ENCODE measurements at regions not wholly inside any gene's neighbourhood (a gene's known extent, or its start where the extent isn't known, plus 50 kb on each side); places are given as distances from the start of the nearest gene placed in this dataset.
A peak's percentile ranks its signal among the peaks of the same experiment; 100 is the strongest.
"Not testable (repeated sequence)": the region's sequence is repeated elsewhere in the genome, so short reads cannot be mapped to it uniquely, and the experiment has no call there.

- H3K79me2 ChIP-seq (ENCODE audit: low read depth): no peaks in the 10 kb centered on the region
- no peak overlapping the region for H3K4me3 Mint-ChIP-seq
Measured at GRCh38 chr11:13136272-13136596, 127.1 kb downstream of the RASSF10 start.

DNA sequence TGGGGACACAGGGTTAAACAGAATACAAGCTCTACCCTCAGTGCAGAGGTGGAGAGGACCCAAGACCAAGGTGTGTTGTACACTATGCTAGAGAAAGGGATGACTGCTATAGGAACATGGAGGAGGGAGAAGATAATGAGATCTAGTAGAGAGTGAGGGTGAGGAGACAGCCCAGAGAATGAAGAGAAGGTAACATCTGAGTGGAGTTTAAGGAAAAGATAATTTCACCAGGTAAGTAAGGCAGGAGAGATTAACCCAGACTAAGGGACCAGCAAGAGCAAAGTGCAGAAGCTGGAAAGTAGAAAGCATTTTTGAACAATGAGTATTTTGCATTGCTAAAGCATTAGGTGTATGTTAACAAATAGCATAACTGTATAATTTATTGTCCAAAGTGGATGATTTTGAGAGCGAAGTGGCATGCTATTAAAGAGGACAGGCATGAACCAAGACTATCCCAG is 128.8 kb downstream of the RASSF10 start:
- H3K9me3 Mint-ChIP-seq: peaks cover 3% of the 10 kb centered on the region
- no peak overlapping the region for H3K27ac Mint-ChIP-seq
- Histone ChIP-seq H3F3A (ENCODE audit: low read depth) (peaks cover 22% of the 10 kb centered on the region), H2AFZ (replicated peaks) (no peak overlapping the region), H3K4me1 (peaks cover 33% of the 10 kb centered on the region), H3K4me3 (no peak overlapping the region), H3K27me3 (no peaks in the 10 kb centered on the region), H3K27ac (no peak overlapping the region), H4K20me1 (ENCODE audit: low read depth) (no peaks in the 10 kb centered on the region), H3K4me2 (no peak overlapping the region), H3K36me3 (no peaks in the 10 kb centered on the region), H3K9ac (no peak overlapping the region), H3K79me2 (ENCODE audit: low read depth) (no peaks in the 10 kb centered on the region), H3K9me3 (ENCODE audit: low read depth) (no peaks in the 10 kb centered on the region)
- peaks cover 6% of the 10 kb centered on the region for H3K27me3 Mint-ChIP-seq (ENCODE audit: insufficient read depth, low read depth)
- H3K36me3 Mint-ChIP-seq: no peaks in the 10 kb centered on the region
- no peak overlapping the region for H3K4me3 Mint-ChIP-seq
- TF ChIP-seq, protein P1, sequence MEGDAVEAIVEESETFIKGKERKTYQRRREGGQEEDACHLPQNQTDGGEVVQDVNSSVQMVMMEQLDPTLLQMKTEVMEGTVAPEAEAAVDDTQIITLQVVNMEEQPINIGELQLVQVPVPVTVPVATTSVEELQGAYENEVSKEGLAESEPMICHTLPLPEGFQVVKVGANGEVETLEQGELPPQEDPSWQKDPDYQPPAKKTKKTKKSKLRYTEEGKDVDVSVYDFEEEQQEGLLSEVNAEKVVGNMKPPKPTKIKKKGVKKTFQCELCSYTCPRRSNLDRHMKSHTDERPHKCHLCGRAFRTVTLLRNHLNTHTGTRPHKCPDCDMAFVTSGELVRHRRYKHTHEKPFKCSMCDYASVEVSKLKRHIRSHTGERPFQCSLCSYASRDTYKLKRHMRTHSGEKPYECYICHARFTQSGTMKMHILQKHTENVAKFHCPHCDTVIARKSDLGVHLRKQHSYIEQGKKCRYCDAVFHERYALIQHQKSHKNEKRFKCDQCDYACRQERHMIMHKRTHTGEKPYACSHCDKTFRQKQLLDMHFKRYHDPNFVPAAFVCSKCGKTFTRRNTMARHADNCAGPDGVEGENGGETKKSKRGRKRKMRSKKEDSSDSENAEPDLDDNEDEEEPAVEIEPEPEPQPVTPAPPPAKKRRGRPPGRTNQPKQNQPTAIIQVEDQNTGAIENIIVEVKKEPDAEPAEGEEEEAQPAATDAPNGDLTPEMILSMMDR (IDR thresholded peaks at IDR 0.05): no peak
- TF ChIP-seq EZH2 (IDR thresholded peaks at IDR 0.05) (no peak), EZH2phosphoT487 (IDR thresholded peaks at IDR 0.05) (no peak)
- H3K4me1 Mint-ChIP-seq: peaks cover 35% of the 10 kb centered on the region
- no peak for DNase-seq (ENCODE audit: low spot score)

More at GRCh38 chr11:13136272-13136596, 127.1 kb downstream of the RASSF10 start:
- H3K27me3 ChIP-seq: no peaks in the 10 kb centered on the region
- H3K9me3 ChIP-seq (ENCODE audit: low read depth): no peaks in the 10 kb centered on the region
- H3K4me3 ChIP-seq: no peak overlapping the region
- no peak overlapping the region for H3K27ac ChIP-seq
- no peak overlapping the region for H3K9ac ChIP-seq
- H3K4me1 ChIP-seq: peaks cover 33% of the 10 kb centered on the region
- H4K20me1 ChIP-seq (ENCODE audit: low read depth): no peaks in the 10 kb centered on the region
- Mint-ChIP-seq H3K9me3 (peaks cover 3% of the 10 kb centered on the region), H3K27ac (peak overlapping the region; percentile 85), H3K27me3 (ENCODE audit: insufficient read depth, low read depth) (peaks cover 6% of the 10 kb centered on the region), H3K36me3 (no peaks in the 10 kb centered on the region), H3K4me1 (peaks cover 35% of the 10 kb centered on the region)
- peak overlapping the region; percentile 21 for H3K4me2 ChIP-seq
- no peaks in the 10 kb centered on the region for H3K36me3 ChIP-seq
- TF ChIP-seq, protein P1 (IDR thresholded peaks at IDR 0.05): no peak
- no peak for TF ChIP-seq EZH2 (IDR thresholded peaks at IDR 0.05)
- no peak for TF ChIP-seq EZH2phosphoT487 (IDR thresholded peaks at IDR 0.05)
- H2AFZ ChIP-seq (replicated peaks): peak overlapping the region; percentile 71
- DNase-seq (ENCODE audit: low spot score): no peak
- H3F3A ChIP-seq (ENCODE audit: low read depth): peaks cover 22% of the 10 kb centered on the region

GRCh38 chr11:13139085-13139484 is 130.0 kb downstream of the RASSF10 start:
- H3K4me1 Mint-ChIP-seq: peaks cover 35% of the 10 kb centered on the region
- not testable (repeated sequence) for DNase-seq (ENCODE audit: low spot score); H3K27me3 Mint-ChIP-seq (ENCODE audit: insufficient read depth, low read depth); H3K9me3 ChIP-seq (ENCODE audit: low read depth); H2AFZ ChIP-seq (replicated peaks); H3K4me3 Mint-ChIP-seq; H3K9ac ChIP-seq; H3K79me2 ChIP-seq (ENCODE audit: low read depth); H3K27ac ChIP-seq; H3K36me3 ChIP-seq; H4K20me1 ChIP-seq (ENCODE audit: low read depth); H3K4me2 ChIP-seq; H3K27me3 ChIP-seq; H3K9me3 Mint-ChIP-seq; H3K4me3 ChIP-seq; H3K36me3 Mint-ChIP-seq
- H3F3A ChIP-seq (ENCODE audit: low read depth): peaks cover 22% of the 10 kb centered on the region
- peaks cover 26% of the 10 kb centered on the region for H3K4me1 ChIP-seq
- peak overlapping the region; percentile 33 for H3K27ac Mint-ChIP-seq

- H3K36me3 Mint-ChIP-seq: no peaks in the 10 kb centered on the region
- peaks cover 3% of the 10 kb centered on the region for H3K9me3 Mint-ChIP-seq
- no peak overlapping the region for H3K9ac ChIP-seq
- H3K27me3 ChIP-seq: no peaks in the 10 kb centered on the region
- no peak overlapping the region for H3K4me2 ChIP-seq
- H2AFZ ChIP-seq (replicated peaks): no peak overlapping the region
- peaks cover 4% of the 10 kb centered on the region for H3K27me3 Mint-ChIP-seq (ENCODE audit: insufficient read depth, low read depth)
- peaks cover 24% of the 10 kb centered on the region for H3K4me1 Mint-ChIP-seq
- H3K79me2 ChIP-seq (ENCODE audit: low read depth): no peaks in the 10 kb centered on the region
- no peaks in the 10 kb centered on the region for H3K36me3 ChIP-seq
- H3K9me3 ChIP-seq (ENCODE audit: low read depth): no peaks in the 10 kb centered on the region
- no peak for DNase-seq (ENCODE audit: low spot score)
- peaks cover 11% of the 10 kb centered on the region for H3F3A ChIP-seq (ENCODE audit: low read depth)
- peak overlapping the region; percentile 36 for H3K27ac Mint-ChIP-seq
- no peak overlapping the region for H3K27ac ChIP-seq
- H4K20me1 ChIP-seq (ENCODE audit: low read depth): no peaks in the 10 kb centered on the region
- H3K4me3 Mint-ChIP-seq: no peak overlapping the region
- H3K4me1 ChIP-seq: peaks cover 14% of the 10 kb centered on the region
- H3K4me3 ChIP-seq: no peak overlapping the region
- no peak for TF ChIP-seq EZH2phosphoT487 (IDR thresholded peaks at IDR 0.05)
- TF ChIP-seq, protein P1 (IDR thresholded peaks at IDR 0.05): no peak
- TF ChIP-seq EZH2 (IDR thresholded peaks at IDR 0.05): no peak
Measured at GRCh38 chr11:13140028-13140870, 131.1 kb downstream of the RASSF10 start.
